GM12878 (cell line): ENCODE measurements at regions not wholly inside any gene's neighbourhood (a gene's known extent, or its start where the extent isn't known, plus 50 kb on each side); places are given as distances from the start of the nearest gene placed in this dataset.

ENCODE experiments used
- ATAC-seq: fragments of 200-7000 bp; cut with Tn5 transposase; 3 replicates; pipeline ENCODE4 v1.9.1; 2020; ENCODE audit warnings: mild to moderate bottlenecking, moderate library complexity
- BruUV-seq: library from RNA; stranded (reverse); fragments of 400-500 nt; replicated peaks from 2 replicates; lab custom pipeline; 2021; lab: Mats Ljungman, UMichigan
- CTCF ChIA-PET: fragments of 300-600 bp; sonication (Branson Sonifier 250); formaldehyde crosslinking; extraction: SDS; loops from one replicate; lab custom pipeline; 2021; ENCODE audit warnings: inconsistent platforms; lab: Yijun Ruan, JAX
- POLR2A ChIA-PET: fragments of 350-600 bp; formaldehyde crosslinking; extraction: SDS; loops from one replicate; lab custom pipeline; 2021; ENCODE audit warnings: inconsistent platforms; lab: Charles Lee
- RAD21 ChIA-PET: fragments of 300-600 bp; sonication (Branson Sonifier 250); formaldehyde crosslinking; loops from one replicate; lab custom pipeline; 2023; ENCODE audit warnings: antibody characterized with exemption; ENCODE audit not compliant: unreplicated experiment; lab: Charles Lee
- SMC1A ChIA-PET: fragments of 300-600 bp; sonication (Branson Sonifier 250); formaldehyde crosslinking; loops from one replicate; lab custom pipeline; 2023; ENCODE audit not compliant: unreplicated experiment, uncharacterized antibody; lab: Charles Lee
- DNase-seq: peaks from one replicate; pipeline ENCODE4 v3.0.0-alpha.2; 2011; ENCODE audit warnings: low read depth, low spot score
- FAIRE-seq: peaks from 3 replicates; lab custom pipeline; 2011; peaks lifted over from hg19 to GRCh38; lab: Jason Lieb, UNC
- H2AFZ ChIP-seq: 2 replicates; pipeline ENCODE4 v1.6.0; 2011; ENCODE audit warnings: low read depth, low read length, control low read depth; ENCODE audit not compliant: control insufficient read depth
- H3K27ac ChIP-seq: 2 replicates; pipeline ENCODE4 v1.5.1; 2011; ENCODE audit warnings: control low read depth; ENCODE audit not compliant: control insufficient read depth, insufficient read depth
- H3K27me3 ChIP-seq, 2 experiments: replicated peaks in 1 of 2; 2 replicates each; pipeline versions ENCODE4 v1.6.0 to v1.6.1; 2011; ENCODE audit warnings: low read length in 1 of 2; ENCODE audit not compliant: control insufficient read depth in 2 of 2, insufficient read depth in 2 of 2
- H3K36me3 ChIP-seq, 2 experiments: 2 replicates each; pipeline ENCODE4 v1.5.1; 2011; ENCODE audit warnings: low read length in 1 of 2; ENCODE audit not compliant: control insufficient read depth in 2 of 2, insufficient read depth in 2 of 2
- H3K4me1 ChIP-seq: 2 replicates; pipeline ENCODE4 v1.6.1; 2011; ENCODE audit warnings: mild to moderate bottlenecking, low read length, moderate library complexity, mixed read lengths; ENCODE audit not compliant: control insufficient read depth, insufficient read depth
- H3K4me2 ChIP-seq: 2 replicates; pipeline ENCODE4 v1.6.0; 2011; ENCODE audit warnings: control low read depth; ENCODE audit not compliant: control insufficient read depth, insufficient read depth
- H3K4me3 ChIP-seq: fragments of 200-600 bp; sonication (generic); 2 replicates; pipeline ENCODE4 v1.5.1; 2016
- H3K79me2 ChIP-seq: 2 replicates; pipeline ENCODE4 v1.6.0; 2011; ENCODE audit warnings: low read length; ENCODE audit not compliant: control insufficient read depth, insufficient read depth
- H3K9ac ChIP-seq: 2 replicates; pipeline ENCODE4 v1.8.0; 2011; ENCODE audit warnings: low read length, control low read depth, mixed read lengths; ENCODE audit not compliant: control insufficient read depth, insufficient read depth
- H3K9me3 ChIP-seq: replicated peaks from 3 replicates; pipeline ENCODE4 v1.5.1; 2011; ENCODE audit warnings: mild to moderate bottlenecking, low read length; ENCODE audit not compliant: control insufficient read depth, insufficient read depth
- H4K20me1 ChIP-seq: 2 replicates; pipeline ENCODE4 v1.6.0; 2011; ENCODE audit not compliant: control insufficient read depth, insufficient read depth
- ATF7 ChIP-seq: fragments of 450-650 bp; IDR thresholded peaks from 2 replicates; pipeline ENCODE4 v1.6.1; 2016; ENCODE audit warnings: low read depth, mild to moderate bottlenecking
- BACH1 ChIP-seq: fragments of 450-650 bp; IDR thresholded peaks from 2 replicates; pipeline ENCODE4 v1.6.1; 2017; ENCODE audit warnings: mild to moderate bottlenecking, borderline replicate concordance
- BMI1 ChIP-seq: fragments of 450-650 bp; IDR thresholded peaks from 2 replicates; pipeline ENCODE4 v1.6.1; 2016; ENCODE audit warnings: mild to moderate bottlenecking, moderate library complexity, borderline replicate concordance
- FOXK2 ChIP-seq: fragments of 450-650 bp; IDR thresholded peaks from 2 replicates; pipeline ENCODE4 v1.6.1; 2017; ENCODE audit warnings: mild to moderate bottlenecking, moderate library complexity
- JUNB ChIP-seq: IDR thresholded peaks from 2 replicates; pipeline ENCODE4 v1.6.1; 2016; ENCODE audit warnings: antibody characterized with exemption, mild to moderate bottlenecking
- KDM1A ChIP-seq: fragments of 200-600 bp; sonication (generic); IDR thresholded peaks from 2 replicates; pipeline ENCODE4 v1.6.1; 2016; ENCODE audit warnings: borderline replicate concordance
- LARP7 ChIP-seq: fragments of 450-650 bp; IDR thresholded peaks from 2 replicates; pipeline ENCODE4 v1.6.1; 2017; ENCODE audit warnings: mild to moderate bottlenecking
- NKRF ChIP-seq: fragments of 450-650 bp; conservative IDR thresholded peaks from 2 replicates; pipeline ENCODE4 v1.6.1; 2017; ENCODE audit warnings: mild to moderate bottlenecking, moderate library complexity
- NR2C2 ChIP-seq: IDR thresholded peaks from 2 replicates; pipeline ENCODE4 v1.6.1; 2011; ENCODE audit warnings: borderline replicate concordance, low read depth; ENCODE audit not compliant: control insufficient read depth, insufficient read length
- PAX5 ChIP-seq: IDR thresholded peaks from 2 replicates; pipeline ENCODE4 v1.6.1; 2011; ENCODE audit warnings: low read depth, low read length, borderline replicate concordance
- SPI1 ChIP-seq: IDR thresholded peaks from 2 replicates; pipeline ENCODE4 v1.6.1; 2011; ENCODE audit warnings: low read depth, mild to moderate bottlenecking, low read length, moderate library complexity, borderline replicate concordance; ENCODE audit not compliant: insufficient read depth
- WGBS: methylation state at CpG from one replicate; pipeline ENCODE4 v1.1.6; 2016; ENCODE audit warnings: low lambda C conversion rate; ENCODE audit not compliant: insufficient replicate concordance, insufficient coverage; ENCODE audit errors: missing lambda C conversion rate; 5-methylcytosine and 5-hydroxymethylcytosine counted together
- in situ Hi-C: fragments of 300-500 bp; cut with MboI; formaldehyde crosslinking; loops from 9 replicates; pipeline ENCODE4 v1.14.3; 2018; ENCODE audit warnings: mixed read lengths
- intact Hi-C: fragments of 100-400 bp; cut with micrococcal nuclease; formaldehyde crosslinking; loops from one replicate; pipeline ENCODE4 v1.14.2; 2022; ENCODE audit not compliant: unreplicated experiment

- ChIA-PET CTCF (no interaction called here), RAD21 (no interaction called here), POLR2A (no interaction called here)
- DNase-seq = no peak
- WGBS = 41% methylated on average over 15 of the region's 15 CpGs
- Histone ChIP-seq H3K9me3 (no peaks in the 10 kb centered on the region), H3K4me2 (no peak overlapping the region), H3K4me1 (no peaks in the 10 kb centered on the region)
- BruUV-seq = no TSS peak
- TF ChIP-seq ATF7 (no peak), PAX5 (no peak)
- TF ChIP-seq, all 136 proteins: peak for 0
- intact Hi-C loops (no loop called here), in situ Hi-C loops (no loop called here)
- Histone ChIP-seq H3K79me2 (no peaks in the 10 kb centered on the region), H3K4me3 (no peak overlapping the region), H4K20me1 (no peaks in the 10 kb centered on the region), H3K27ac (no peak overlapping the region), H2AFZ (no peak overlapping the region), H3K27me3 (no peaks in the 10 kb centered on the region; a peak in 1 of 4 replicates), H3K36me3 (no peaks in the 10 kb centered on the region), H3K9ac (no peak overlapping the region)
- SMC1A ChIA-PET = no interaction called here
- ATAC-seq (no peak), FAIRE-seq (no peak)
Measured at GRCh38 chr1:61606448-61607312, 118.3 kb downstream of the TM2D1 start.

GRCh38 chr1:61605607-61606321, 119.2 kb downstream of the TM2D1 start:
- DNase-seq (no peak), ATAC-seq (no peak), FAIRE-seq (no peak)
- H4K20me1 ChIP-seq = no peaks in the 10 kb centered on the region
- no peak overlapping the region for H2AFZ ChIP-seq
- no peaks in the 10 kb centered on the region; a peak in 1 of 4 replicates for H3K27me3 ChIP-seq
- no peaks in the 10 kb centered on the region for H3K79me2 ChIP-seq
- ChIA-PET SMC1A (no interaction called here), RAD21 (no interaction called here), CTCF (no interaction called here), POLR2A (no interaction called here)
- in situ Hi-C loops = no loop called here
- no peak overlapping the region for H3K4me2 ChIP-seq
- intact Hi-C loops = no loop called here
- H3K4me1 ChIP-seq = no peaks in the 10 kb centered on the region
- H3K4me3 ChIP-seq = no peak overlapping the region
- TF ChIP-seq FOXK2 = no peak
- no peak for TF ChIP-seq KDM1A
- no peak for TF ChIP-seq BACH1
- no peak for TF ChIP-seq JUNB
- TF ChIP-seq BMI1 = no peak
- no peak for TF ChIP-seq SPI1
- no peak for TF ChIP-seq NKRF
- TF ChIP-seq LARP7 = no peak
- no peak for TF ChIP-seq NR2C2
- H3K9ac ChIP-seq = no peak overlapping the region
- no peaks in the 10 kb centered on the region for H3K9me3 ChIP-seq
- no TSS peak for BruUV-seq
- no peak overlapping the region for H3K27ac ChIP-seq
- no peaks in the 10 kb centered on the region for H3K36me3 ChIP-seq
- 36% methylated on average over 4 of the region's 4 CpGs for WGBS
